NT2/D1 (cell line): ENCODE measurements at regions not wholly inside any gene's neighbourhood (a gene's known extent, or its start where the extent isn't known, plus 50 kb on each side); places are given as distances from the start of the nearest gene placed in this dataset.

Source experiments
- YY1 ChIP-seq: IDR thresholded peaks from 2 replicates; pipeline ENCODE4 v1.6.1; 2011; ENCODE audit not compliant: insufficient read length, insufficient read depth
- ZNF274 ChIP-seq: IDR thresholded peaks from 2 replicates; pipeline ENCODE4 v1.6.1; 2011; ENCODE audit warnings: mild to moderate bottlenecking, low read depth, low read length

GRCh38 chr20:39897058-39897457, 792.0 kb downstream of the MAFB start:
- no peak for TF ChIP-seq YY1
- TF ChIP-seq ZNF274: no peak
